GM12892 (cell line): ENCODE measurements at regions not wholly inside any gene's neighbourhood (a gene's known extent, or its start where the extent isn't known, plus 50 kb on each side); places are given as distances from the start of the nearest gene placed in this dataset.

Source experiments
- POLR2A ChIP-seq: IDR thresholded peaks from 2 replicates; pipeline ENCODE4 v1.6.1; 2011; ENCODE audit warnings: low read depth, low read length, control low read depth
- POLR2AphosphoS5 ChIP-seq: IDR thresholded peaks from 2 replicates; pipeline ENCODE4 v1.6.1; 2011; ENCODE audit warnings: low read depth, low read length, control low read depth

GRCh38 chr6:74650668-74651067, 555.2 kb downstream of the COL12A1 start:
- TF ChIP-seq POLR2A (no peak), POLR2AphosphoS5 (no peak)
